ENCODE measurements at regions not wholly inside any gene's neighbourhood (a gene's known extent, or its start where the extent isn't known, plus 50 kb on each side); places are given as distances from the start of the nearest gene placed in this dataset.

GRCh38 chr1:29431138-29431537 is 194.8 kb downstream of the PTPRU start (continued):
- no peak for TF ChIP-seq ZNF687 (IDR thresholded peaks at IDR 0.05)
- no peak for TF ChIP-seq ZBED1 (IDR thresholded peaks at IDR 0.05; ENCODE audit: borderline replicate concordance)
- no peak for TF ChIP-seq EGR1 (IDR thresholded peaks at IDR 0.05; ENCODE audit: borderline replicate concordance in 1 of 2, low read depth in 2 of 2, low read length in 2 of 2)
- no peak for TF ChIP-seq IRF3 (IDR thresholded peaks at IDR 0.05)
- TF ChIP-seq SMARCA5 (IDR thresholded peaks at IDR 0.05): no peak

- ChIA-PET SMC1A (ENCODE audit: uncharacterized antibody, unreplicated experiment) (no interaction called here), CTCF (no interaction called here), RAD21 (ENCODE audit: unreplicated experiment) (no interaction called here), POLR2A (no interaction called here)
- H3K9ac ChIP-seq (ENCODE audit: control insufficient read depth, insufficient read depth, low read length): no peak overlapping the region
- no peaks in the 10 kb centered on the region; the same call in 2 of the 3 replicates for H3K9me3 ChIP-seq (replicated peaks; ENCODE audit: control insufficient read depth, insufficient read depth, low read length)
- FAIRE-seq (no peak), DNase-seq (ENCODE audit: low read depth, low spot score) (no peak), ATAC-seq (no peak)
- no peaks in the 10 kb centered on the region for H4K20me1 ChIP-seq (ENCODE audit: control insufficient read depth, insufficient read depth)
- intact Hi-C loops (cut with micrococcal nuclease; ENCODE audit: unreplicated experiment) (no loop called here), in situ Hi-C loops (cut with MboI) (no loop called here)
- no peak overlapping the region for H3K27ac ChIP-seq (ENCODE audit: control insufficient read depth, insufficient read depth)
- no peaks in the 10 kb centered on the region for H3K4me1 ChIP-seq (ENCODE audit: control insufficient read depth, insufficient read depth, low read length)
- no peak overlapping the region for H3K4me3 ChIP-seq
- no peaks in the 10 kb centered on the region; a peak in 1 of 4 replicates for H3K27me3 ChIP-seq (replicated peaks in 1 of 2; ENCODE audit: control insufficient read depth in 2 of 2, insufficient read depth in 2 of 2, low read length in 1 of 2)
- BruUV-seq (replicated peaks): no TSS peak
- H3K79me2 ChIP-seq (ENCODE audit: control insufficient read depth, insufficient read depth, low read length): no peaks in the 10 kb centered on the region
- WGBS (ENCODE audit: insufficient coverage, insufficient replicate concordance, low lambda C conversion rate, missing lambda C conversion rate): 0% methylated on average over 2 of the region's 2 CpGs
- H3K4me2 ChIP-seq (ENCODE audit: control insufficient read depth, insufficient read depth): no peak overlapping the region
- no peak overlapping the region for H2AFZ ChIP-seq (ENCODE audit: control insufficient read depth, low read depth, low read length)
- H3K36me3 ChIP-seq (ENCODE audit: control insufficient read depth in 2 of 2, insufficient read depth in 2 of 2, low read length in 1 of 2): no peaks in the 10 kb centered on the region
- TF ChIP-seq MYB (IDR thresholded peaks at IDR 0.05; ENCODE audit: borderline replicate concordance, low read depth, low read length) (no peak), ZNF622 (IDR thresholded peaks at IDR 0.05) (no peak), USF2 (IDR thresholded peaks at IDR 0.05; ENCODE audit: borderline replicate concordance, low read depth, low read length) (no peak), KAT2A (conservative IDR thresholded peaks at IDR 0.05; ENCODE audit: control insufficient read depth, low read depth, low read length) (no peak), ATF2 (IDR thresholded peaks at IDR 0.05; ENCODE audit: low read length) (no peak), REST (IDR thresholded peaks at IDR 0.05; ENCODE audit: low read depth, low read length) (no peak), MEF2A (IDR thresholded peaks at IDR 0.05; ENCODE audit: insufficient read depth, low read depth, low read length) (no peak), RFX5 (IDR thresholded peaks at IDR 0.05; ENCODE audit: low read depth, low read length) (no peak)
Observed at GRCh38 chr1:29429656-29430055, 193.3 kb downstream of the PTPRU start.
